Stimulated activated CD4-positive, alpha-beta T cell treated with anti-CD3 and anti-CD28 coated beads, Interleukin-4, amount 100 ng/mL, for 1 hour (primary cell): ENCODE measurements at regions not wholly inside any gene's neighbourhood (a gene's known extent, or its start where the extent isn't known, plus 50 kb on each side); places are given as distances from the start of the nearest gene placed in this dataset.
"Not testable (repeated sequence)": the region's sequence is repeated elsewhere in the genome, so short reads cannot be mapped to it uniquely, and the experiment has no call there.

Experiments
- DNase-seq: peaks from one replicate; pipeline ENCODE4 v3.0.0-alpha.2; 2020

DNA sequence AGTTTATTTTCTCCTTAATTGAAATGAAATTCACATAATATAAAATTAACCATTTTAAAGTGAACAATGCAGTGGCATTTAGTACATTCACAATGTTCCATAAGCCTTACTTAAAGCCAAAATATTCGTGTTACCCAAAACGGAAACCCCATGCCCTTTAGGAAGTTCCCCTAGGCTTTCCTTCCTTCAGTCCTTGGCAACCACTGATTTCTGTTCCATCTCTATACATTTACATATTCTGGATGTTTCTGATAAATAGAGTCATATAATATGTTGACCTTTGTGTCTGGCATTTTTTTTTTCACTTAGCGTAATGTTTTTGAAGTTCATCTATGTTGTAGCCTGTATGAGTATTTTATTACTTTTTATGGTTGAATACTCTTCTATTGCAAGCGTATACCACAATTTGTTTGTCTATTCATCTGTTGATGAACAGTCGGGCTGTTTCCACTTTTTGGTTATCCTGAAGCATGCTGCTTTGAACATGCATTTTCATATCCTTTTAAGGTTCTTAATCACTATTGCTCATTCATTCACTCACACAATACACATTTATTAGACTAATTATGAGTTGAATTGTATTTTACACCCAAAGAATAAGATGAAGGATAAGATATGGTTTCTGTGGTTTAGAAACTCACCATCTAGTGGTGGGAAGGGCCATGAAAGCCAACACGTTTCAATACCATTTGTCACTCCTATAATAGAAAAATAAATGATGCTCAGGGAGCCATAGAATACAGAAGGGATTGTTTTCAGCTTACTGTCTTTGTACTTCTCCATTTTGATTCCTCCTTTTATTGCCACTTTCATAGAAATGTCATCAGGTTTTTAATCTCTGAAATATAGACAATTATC, 408.2 kb upstream of the CBLB start:
- no peak for DNase-seq

DNA sequence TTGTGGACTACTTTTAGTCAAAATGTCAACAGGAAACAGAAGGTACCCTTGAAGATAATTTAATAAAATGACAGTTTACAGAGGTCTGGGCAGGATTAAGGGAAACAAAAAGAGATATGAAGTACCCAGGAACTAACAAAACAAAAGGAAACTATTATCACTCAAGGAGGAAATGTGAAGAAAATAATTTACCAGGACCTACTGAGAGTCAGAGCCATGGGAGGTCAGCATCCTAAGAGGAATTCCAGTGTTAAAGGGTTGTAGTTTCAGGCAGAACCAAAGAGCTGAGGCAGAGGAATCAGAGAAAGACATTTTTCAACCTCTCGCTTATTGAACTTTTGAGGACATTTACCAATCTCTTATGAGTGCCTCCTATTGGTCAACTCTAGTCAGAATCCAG, 408.9 kb upstream of the CBLB start:
- no peak for DNase-seq

DNA sequence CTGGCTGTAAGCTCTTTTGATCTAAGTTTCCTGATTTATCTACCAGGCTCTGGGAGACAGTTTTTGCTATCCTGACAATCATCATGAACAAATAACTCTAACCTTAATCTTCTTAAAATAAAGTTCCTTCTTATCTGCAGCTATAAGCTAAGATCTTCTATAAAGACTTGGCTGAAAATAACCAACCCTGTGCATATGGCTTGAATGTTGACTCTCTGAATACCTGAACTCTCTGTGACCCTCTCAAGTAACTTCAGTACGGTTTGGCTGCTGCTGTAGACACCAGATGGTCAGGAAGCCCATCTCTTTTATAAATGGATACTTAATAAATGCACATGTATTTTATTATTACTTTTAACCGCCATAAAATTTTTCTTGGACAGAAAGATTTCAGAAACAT, 412.4 kb upstream of the CBLB start:
- DNase-seq, result no peak

DNA sequence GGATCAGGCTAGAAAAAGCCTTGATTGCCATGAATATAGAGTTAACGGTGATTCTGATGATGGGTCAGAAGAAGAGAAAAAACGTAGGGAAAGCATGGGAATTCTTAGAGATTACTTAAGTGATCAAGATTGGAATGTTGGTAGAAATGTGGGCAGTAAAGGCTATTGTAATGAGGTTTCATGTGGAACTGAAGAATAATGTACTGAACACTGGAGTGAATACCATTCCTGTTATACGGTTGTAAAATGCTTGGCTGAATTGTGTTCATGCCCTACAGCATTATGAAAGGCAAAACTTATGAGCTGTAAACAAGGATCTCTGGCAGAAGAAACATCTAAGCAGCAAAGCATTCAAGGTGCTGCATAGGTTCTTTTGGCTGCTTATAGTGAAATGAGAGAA, 414.1 kb upstream of the CBLB start:
- DNase-seq, result no peak

DNA sequence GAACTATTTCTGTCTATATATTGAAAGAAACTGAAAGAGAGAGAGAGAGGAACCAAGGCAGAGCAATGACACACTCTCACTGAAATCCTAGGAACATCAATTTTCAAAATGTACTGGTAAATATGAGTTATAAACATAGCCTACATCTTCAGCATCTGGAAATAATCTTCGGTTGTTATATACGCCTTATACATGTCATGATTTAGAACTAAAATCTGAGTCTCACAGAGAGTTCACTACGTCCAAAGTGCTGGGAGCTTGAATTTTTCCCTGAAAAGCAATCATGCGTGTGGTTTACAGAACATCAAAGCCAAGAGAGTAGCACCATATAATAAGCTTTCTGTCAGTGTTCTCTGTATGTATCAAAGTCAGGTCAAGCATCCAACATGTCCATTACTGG, 420.0 kb upstream of the CBLB start:
- DNase-seq, result no peak

DNA sequence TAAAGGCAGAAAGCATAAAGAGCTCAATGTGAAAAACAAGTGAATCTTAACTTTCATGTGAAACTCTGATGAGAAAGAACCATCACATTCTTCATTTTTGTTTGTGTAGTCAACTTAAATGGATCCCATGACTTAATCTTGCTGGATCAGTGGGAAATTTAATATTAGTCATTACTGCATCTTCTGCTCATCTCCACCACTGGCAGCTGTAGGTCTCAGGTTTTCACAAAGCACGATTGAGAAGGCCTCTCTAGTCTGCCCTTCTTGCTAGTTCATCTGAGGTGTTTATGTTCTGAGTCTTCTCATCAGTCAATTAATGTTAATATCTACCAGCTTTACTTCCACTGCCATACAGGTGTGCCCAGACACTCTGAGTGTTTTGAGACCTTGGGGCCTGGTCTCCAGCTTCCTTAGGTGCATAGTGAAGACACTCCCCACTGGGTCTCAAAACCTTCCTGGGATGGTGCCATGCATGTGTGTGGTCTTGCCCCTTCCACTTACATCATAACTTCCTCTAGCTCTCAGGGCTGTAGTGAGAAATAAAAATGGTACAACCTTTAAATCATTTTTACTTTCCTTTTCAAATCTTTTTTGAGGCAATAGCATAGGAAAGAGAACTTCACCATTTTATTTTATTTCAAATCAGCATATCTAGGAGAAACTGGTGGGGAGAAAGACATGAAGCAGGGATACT, 421.6 kb upstream of the CBLB start:
- DNase-seq, result no peak

DNA sequence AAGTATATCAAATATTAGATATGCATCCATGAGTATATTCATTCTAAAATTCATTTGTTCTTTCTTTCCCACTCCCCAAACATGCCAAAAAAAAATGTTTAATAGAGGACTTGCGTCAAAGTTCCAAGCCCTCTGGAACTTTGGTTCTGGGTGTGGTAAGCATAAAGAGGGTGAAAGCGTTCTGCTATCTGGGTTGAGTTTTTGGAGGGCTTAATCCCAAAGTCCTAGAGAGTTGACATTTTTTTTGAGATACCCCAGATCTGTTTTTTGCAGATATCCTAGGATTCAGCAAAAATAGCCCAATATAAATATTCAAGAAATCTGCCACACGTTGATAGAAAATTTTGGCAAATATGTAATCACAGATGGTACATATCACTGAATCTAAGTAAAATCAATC, 424.3 kb upstream of the CBLB start:
- no peak for DNase-seq

DNA sequence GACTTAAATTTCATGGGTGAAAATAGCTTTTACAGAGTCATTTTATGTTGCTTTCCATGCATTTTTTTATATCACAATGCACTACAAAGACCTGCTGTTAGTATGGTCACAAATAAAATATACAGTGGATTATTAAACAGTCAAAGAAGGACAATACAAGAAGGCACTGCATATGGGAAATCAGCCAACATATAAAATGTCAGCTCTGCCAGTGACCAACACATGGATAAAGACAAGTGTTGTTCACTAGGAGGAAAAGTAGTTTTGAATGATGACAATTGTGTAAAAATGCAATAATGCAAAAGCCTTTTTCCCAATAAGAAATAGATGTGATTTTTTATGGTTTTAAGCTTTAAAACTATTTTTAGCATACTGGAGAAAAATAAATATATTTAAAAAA, 425.3 kb upstream of the CBLB start:
- no peak for DNase-seq

DNA sequence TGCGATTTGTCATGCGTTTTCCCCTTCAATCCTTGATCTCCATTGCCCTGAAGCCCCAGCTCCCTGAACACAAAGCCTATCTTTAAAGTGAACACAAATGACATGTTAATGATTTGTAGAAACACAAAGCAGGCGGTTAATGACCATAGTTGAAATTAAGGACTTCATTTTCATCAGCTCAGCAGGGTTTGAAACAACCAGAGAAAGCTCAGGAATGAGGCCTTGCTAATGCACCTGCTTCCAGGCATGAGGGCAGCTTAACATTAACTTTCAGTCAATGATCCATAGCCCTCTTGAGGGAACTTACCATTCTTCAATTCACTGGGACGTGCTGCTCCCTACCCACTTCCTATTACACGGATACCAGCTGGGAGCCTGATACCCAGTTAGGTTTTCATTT, 427.2 kb upstream of the CBLB start:
- DNase-seq, result no peak

DNA sequence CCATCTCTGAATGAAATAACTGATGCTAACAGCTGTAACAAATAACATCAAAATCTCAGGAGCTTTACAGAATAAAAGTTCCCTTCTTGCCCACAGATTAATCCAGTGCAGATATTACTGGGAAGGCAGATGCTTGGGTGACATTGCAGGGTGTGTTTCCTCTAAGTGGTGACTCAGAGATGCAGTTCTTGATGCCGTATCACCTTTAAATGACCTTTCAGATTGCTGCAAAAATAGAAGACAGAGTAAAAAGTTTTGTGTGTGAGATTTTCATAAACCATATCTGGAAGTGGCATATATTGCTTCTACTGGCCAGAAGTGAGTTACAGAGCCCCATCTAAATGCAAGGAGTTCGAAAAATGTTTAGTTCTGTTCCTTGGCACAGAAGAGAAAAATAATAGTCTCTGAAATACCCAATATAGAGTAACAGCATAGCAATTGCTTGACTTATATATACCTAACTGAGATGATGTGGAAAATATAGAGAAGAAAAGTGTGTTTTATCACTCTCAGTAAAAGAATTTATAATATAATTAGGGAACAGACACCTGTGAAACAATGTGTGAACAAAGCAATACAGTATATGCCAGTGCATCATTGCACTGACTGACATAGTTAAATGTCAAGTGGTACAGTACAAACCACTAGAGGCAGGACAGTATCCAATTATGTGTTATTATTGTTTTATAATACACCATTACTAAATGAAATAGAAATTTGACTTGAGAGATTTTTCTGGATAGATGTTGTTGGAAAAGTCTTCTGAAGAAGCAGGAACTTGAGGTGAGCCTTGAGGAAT, 430.7 kb upstream of the CBLB start:
- DNase-seq, result no peak

DNA sequence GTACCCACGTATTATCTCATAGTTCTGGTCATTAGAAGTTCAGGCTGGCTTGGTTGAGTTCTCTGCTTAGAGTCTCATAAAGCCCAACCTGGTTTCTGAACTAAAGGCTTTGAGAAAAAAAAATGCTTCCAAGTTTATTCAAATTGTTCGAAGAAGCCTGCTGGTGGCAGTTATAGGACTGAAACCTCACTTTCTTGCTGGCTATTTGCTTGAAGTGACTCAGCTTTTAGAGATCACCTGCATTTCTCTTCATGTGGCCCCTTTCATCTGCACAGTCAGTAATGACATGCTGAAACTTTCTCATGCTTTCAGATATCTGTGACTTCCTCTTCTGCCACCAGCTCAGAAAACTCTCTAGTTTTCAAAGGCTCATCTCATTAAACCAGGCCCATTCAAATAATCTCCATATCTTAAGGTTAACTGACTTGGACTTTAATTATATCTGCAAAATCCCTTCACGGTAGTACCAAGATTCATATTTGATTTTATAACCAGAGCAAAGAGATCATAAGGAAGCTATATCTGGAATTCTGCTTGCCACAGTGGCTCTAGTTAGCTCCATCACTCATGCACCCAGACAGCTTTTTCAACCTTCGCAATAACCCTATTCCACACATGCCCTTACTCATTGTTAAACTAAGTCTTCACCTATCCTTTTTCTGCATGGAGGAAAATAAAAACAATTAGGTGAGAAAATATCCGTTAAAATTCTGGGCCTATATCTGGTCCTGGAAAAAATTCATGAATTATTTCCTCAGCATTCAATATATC, 433.8 kb upstream of the CBLB start:
- DNase-seq, result no peak

DNA sequence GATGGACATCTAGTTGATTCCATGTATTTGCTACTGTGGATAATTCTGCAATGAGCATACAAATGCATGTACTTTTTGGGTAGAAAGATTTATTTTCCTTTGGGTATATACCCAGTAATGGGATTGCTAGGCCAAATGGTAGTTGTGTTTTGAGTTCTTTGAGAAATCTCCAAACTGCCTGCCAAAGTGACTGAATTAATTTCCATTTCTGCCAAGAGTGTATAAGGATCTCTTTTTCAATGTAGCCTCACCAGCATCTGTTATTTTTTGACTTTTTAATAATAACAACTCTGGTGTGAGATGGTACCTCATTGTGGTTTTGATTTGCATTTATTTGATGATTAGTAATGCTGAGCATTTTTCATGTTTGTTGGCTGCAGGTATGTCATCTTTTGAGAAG, 435.0 kb upstream of the CBLB start:
- DNase-seq, result no peak

DNA sequence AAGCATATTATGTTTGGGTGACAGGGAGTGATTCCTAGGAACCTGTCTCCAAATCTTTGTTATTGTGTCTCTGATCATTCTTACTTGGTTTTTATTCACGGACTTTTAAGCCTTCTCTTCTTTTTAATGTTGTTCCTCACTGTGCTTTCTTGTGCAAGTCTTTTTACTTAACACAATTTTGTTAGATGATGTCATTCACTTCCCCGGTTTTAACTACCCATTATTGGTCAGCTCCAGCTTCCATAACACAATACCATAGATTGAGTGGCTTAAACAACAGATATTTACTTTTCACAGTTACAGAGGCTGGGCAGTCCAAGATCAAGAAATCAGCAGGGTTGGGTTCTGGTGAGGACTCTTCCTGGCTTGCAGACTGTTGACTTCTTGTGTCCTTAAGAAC, 436.3 kb upstream of the CBLB start:
- no peak for DNase-seq

DNA sequence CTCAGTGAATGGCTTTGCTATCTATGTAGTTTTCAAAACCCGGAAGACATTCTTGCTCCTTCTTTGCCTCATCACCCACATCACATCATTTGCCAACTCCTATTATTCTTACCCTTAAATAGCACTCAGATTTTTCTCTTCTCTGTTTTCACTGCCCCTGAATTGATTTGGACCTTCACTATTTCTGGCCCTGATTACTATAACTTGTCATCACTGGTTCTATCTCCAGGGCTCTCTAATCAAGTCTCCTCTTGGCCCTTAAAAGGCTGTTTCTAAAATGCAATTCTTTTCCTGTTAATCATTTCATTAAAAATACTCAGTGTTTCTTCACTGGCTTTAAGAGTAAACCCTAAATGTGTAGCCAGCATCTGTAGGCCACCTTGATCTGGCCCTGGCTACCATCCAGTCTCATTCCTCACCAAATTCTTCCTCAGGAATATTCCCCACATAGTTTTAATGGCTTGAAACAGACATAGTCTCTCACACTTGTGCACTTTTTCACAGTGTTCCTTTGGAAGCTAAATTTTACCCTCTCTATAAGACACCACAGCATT, 437.1 kb upstream of the CBLB start:
- no peak for DNase-seq

DNA sequence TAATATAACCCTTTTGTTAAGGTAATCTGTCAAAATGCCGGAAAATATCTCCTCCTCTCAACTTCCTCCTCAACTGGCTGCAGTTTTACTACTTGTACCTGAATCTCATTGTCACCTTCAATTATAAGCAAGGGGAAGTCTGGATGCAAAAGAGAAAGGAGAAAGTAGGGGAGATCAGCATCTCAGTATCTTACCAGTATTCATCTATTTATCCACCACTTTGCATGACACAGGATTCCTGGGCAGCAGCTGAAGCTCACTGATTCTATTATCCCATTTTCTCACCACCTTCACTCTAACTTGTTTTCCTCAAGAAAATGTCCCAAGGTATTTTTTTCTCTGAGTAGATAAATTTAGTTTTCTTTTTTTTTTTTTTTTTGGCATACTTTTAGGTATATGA, 440.5 kb upstream of the CBLB start:
- DNase-seq, result no peak

DNA sequence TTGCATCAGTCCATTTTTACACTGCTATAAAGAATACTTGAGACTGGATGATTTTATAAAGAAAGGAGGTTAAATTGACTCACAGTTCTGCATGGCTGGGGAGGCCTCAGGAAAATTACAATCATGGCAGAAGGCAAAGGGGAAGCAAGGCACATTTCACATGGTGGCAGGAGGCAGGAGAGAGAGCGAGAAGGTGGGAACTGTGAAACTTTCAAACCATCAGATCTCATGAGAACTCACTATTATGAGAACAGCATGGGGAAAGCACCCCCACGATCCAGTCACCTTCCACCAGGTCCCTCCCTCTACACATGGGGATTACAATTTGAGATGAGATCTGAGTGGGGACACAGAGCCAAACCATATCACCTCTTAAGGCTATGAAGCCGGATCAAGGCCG, 441.0 kb upstream of the CBLB start:
- DNase-seq, result not testable (repeated sequence)

DNA sequence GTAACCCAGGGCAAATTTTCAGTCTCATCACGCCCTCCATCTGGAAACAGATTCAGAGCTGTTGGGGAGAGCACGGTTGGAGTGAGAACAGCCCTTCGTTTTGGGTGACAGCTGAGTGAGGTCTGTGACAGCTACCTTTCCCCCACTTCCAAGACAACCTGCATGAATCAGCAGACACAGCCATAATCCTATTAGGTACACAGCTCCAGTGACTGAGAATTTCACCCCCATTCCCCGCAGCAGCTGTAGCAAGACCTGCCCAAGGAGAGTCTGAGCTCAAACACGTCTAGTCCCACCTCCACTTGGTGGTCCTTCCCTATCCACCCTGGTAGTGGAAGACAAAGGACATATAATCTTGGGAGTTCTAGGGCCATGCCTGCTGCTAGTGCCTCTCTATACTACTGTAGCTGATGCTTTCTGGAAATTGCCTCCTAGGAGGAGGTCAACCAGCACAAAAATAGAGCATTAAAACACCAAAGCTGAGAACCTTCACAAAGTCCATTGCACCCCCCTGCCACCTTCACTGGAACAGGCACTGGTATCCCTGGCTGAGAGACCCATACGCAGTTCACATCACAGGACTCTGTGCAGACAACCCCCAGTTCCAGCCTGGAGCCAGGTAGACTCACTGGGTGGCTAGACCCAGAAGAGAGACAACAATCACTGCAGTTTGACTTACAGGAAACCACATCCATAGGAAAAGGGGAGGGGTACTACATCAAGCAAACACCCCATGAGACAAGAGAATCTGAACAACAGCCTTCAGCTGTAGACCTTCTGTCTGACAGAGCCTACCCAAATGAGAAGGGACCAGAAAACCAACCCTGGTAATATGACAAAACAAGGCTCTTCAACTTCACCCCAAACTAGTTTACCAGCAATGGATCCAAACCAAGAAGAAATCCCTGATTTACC, 448.6 kb upstream of the CBLB start:
- DNase-seq, result no peak

DNA sequence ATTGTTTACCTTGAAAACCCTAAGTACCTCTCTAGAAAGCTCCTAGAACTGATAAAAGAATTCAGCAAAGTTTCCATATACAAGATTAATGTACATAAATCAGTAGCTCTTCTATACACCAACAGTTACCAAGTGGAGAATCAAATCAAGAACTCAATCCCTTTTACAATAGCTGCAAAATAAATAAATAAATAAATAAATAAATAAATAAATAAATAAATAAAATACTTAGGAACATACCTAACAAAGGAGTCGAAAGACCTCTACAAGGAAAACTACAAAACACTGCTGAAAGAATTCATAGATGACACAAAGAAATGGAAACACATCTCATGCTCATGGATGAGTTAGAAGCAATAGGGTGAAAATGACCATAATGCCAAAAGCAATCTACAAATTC, 452.6 kb upstream of the CBLB start:
- DNase-seq, result not testable (repeated sequence)

DNA sequence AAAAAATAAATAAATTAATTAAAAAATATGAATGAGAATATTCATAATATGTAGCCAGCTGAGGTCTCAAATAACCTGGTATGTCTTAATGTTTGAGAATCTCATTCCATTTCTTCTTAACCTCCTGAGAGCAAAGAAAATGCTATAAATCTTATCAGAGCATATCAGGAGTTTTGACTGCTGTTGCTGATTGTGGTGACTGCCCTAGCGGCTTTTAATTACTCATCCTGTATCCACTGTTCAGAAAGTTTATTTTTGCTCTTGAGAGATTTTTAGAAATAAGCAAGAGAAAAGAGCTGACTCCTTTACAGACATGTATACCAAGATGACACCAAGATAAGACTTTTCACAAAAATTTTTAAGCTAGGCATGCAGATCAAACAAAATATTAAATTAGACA, 454.8 kb upstream of the CBLB start:
- no peak for DNase-seq

DNA sequence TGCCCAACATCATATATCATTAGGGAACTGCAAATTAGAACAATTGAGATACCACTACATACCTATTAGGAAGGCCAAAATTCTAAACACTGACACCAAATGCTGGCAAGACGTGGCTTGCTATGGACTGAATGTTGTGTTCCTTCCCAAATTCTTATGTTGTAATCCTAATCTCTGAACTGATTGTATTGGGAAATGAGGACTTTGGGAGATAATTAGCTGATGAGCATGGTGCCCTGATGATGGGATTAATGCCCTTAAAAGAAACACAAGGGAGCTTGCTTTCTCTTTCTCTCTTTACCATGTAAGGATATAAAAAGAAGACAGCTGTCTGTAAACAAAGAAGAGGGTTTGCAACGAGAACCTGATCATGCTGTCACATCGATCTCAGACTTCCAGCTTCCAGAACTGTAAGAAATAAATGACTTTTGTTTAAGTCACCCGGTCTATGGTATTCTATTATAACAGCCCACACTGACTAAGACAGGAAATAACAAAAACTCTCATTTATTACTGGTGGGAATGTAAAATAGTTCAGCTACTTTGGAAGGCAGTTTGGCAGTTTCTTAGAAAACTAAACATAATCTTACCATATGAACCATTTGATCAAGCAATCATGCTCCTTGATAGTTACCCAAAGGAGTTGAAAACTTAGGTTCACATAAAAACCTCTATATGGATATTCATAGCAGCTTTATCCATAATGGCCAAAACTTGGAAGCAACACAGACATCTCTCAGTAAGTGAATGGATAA, 458.3 kb upstream of the CBLB start:
- DNase-seq, result no peak

DNA sequence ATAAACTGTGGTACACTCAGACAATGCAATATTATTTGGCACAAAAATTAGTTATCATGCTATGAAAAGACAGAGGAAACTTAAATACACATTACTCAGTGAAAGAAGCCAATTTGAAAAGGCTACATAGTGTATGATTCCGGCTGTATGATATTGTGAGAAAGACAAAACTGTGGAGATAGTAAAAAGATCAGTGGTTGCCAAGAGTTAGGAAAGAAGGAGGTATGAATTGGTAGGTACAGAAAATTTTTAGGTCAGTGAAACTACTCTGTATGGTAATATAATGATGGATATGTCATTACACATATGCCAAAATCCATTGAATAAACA, 458.8 kb upstream of the CBLB start:
- DNase-seq, result no peak
